COLO829 (cell line): ENCODE measurements at regions not wholly inside any gene's neighbourhood (a gene's known extent, or its start where the extent isn't known, plus 50 kb on each side); places are given as distances from the start of the nearest gene placed in this dataset.
"Not testable (repeated sequence)": the region's sequence is repeated elsewhere in the genome, so short reads cannot be mapped to it uniquely, and the experiment has no call there.

Experiments
- DNase-seq: peaks from one replicate; pipeline ENCODE4 v3.0.0; 2012; ENCODE audit warnings: low spot score

DNA sequence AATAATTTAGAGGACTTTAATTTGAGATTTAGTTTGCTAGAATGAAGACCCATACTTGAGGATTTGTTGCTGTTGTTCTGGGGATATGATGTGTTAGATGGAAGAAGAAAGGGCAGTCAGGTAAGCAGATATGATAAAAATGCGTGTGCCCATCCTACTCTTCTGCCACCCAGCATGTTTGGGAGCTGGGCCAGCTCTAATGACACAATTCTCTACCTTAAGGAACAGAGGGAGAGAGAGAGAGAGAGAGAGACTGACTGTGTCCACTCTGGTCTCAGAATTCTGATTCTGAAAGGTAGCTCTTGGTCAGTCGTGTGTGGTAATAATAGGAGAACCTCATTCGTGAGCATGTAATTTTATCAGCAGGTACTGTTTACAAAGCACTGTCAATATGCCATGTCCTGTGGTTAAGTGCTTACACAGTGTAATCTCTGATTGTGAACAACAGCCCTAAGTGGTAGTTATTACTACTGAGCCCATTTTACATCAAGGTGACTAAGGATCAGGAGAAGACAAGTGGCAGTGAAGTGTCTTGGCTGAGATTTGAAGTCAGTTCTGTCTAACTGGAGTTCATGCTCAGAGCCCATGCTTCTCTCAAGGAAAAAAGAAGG, 307.4 kb upstream of the SEMA6A start:
- no peak for DNase-seq

DNA sequence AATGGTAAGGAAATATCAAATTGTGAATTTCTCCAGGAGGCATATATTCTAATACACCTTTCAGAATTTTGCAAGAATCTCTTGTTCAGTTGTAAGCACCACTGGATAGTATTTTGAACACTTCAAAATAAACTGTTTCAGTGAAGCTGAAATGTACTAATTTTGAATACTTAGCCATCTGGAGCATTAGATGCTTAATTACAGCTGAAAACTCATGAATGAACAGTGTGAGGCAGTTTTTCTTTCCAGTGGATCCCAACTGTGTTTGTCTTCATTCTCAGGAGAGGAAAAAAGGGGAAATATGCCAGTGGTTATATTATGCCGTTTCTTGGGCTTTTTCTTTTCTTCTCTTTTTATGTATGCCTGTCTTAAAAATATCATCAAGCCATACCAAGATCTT, 306.0 kb upstream of the SEMA6A start:
- DNase-seq: no peak

DNA sequence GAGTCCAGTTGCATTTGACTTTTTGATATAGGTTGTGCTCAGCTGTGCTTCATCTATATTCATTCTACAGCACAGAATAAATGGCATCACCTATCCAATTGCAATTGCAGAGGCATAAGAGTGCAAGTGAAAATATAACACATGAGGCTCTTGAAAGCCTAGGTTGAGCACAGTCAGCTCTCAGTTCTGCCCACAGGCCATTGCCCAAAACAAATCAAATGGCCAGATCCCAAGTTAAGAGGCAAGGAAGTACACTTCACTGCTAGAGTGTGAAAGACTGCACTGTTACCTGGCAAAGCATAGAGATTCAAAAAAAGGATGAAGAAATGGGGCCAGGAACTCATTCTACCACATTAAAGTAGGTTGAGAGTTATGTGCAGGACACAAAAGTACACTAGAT, 305.5 kb upstream of the SEMA6A start:
- DNase-seq: no peak

DNA sequence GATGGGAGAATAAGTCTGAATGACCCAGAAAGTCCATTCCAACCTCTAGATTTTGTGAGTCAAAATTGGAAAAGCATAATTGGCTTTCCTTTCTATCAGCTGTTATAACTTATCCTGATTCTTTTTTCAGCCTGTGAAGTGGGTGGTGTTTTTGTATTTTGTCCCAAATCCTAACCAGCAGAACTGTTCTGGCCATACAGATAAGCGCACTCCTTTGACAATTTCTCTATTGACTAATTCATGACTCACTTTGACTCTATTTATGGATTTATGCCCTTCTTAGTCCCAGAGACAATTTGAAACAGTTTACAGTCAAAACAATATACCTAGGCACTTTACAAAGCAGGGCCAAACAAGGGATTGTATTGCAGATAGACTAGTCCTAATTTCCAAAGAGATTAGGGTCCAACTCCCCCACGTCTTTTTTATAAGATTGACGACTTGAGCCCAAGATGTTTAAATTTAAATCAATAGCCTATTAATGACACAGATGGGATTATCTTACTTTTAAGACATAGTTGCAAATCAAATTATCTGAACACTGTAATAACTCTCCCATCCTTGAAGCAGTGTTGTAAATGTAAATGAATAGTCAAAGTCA, 301.7 kb upstream of the SEMA6A start:
- peak; percentile 35 for DNase-seq

DNA sequence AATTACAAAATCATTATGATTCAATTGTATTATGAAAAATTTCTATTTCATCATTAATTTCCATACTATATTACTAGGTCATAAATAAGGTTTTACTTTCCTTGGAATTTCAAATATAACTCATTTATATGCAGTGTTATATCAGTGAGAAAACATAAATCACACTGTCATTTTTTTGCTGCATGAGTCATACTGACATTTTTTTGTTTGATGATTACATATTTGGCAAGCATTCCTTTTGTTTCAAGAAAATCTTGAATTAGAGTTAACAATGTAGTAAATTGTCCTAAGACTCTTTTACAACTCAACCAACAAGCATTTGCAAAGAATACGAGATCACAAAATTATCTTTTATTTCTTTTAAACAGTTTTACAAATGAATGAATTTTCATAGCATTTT, 298.4 kb upstream of the SEMA6A start:
- no peak for DNase-seq

DNA sequence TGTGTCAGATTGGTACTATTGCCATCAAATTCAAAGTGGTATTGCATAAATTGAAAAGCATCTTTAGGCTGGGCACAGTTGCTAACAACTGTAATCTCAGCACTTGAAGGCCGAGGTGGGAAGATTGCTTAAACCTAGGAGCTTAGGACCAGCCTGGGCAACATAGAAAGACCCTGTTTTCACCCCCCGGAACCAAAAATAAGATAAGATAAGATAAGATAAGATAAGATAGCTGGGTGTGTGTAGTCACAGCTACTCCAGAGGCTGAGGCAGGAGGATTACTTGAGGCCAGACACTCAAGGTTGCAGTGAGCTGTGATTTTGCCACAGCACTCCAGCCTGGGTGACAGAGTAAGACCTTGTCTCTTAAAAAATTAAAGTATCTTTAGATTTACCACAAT, 297.9 kb upstream of the SEMA6A start:
- DNase-seq: no peak

DNA sequence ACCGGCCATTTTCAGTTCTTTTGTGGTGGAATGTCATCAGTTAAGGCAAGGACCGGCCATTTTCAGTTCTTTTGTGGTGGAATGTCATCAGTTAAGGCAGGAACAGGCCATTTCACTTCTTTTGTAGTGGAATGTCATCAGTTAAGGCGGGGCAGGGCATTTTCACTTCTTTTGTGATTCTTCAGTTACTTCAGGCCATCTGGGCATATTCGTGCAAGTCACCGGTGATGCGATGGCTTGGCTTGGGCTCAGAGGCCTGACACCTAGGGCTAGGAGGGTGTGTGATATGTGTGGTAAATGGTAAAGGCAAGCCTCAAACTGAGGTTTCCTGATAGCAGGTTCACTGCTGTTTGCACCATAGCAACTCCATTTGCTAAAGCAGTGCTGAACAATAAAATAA, 293.2 kb upstream of the SEMA6A start:
- not testable (repeated sequence) for DNase-seq

DNA sequence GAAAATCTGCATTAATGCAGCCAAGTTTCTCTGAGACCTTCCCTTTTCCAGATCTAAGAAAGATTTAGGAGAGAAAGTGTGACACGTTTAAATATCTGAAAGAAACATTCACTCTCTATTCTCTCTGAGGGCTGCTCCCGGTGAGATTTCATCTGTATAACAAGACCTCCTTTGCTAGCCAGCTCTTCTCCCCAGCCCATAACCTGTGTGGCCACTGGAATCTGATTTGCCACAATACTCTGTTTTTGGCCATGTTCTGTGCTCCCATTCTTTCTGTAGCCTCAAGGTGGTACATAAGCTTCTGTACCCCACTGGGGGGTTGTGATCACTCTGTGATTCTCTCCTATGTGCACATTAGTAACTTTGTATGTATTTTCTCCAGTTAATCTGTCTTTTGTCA, 291.0 kb upstream of the SEMA6A start:
- no peak for DNase-seq

DNA sequence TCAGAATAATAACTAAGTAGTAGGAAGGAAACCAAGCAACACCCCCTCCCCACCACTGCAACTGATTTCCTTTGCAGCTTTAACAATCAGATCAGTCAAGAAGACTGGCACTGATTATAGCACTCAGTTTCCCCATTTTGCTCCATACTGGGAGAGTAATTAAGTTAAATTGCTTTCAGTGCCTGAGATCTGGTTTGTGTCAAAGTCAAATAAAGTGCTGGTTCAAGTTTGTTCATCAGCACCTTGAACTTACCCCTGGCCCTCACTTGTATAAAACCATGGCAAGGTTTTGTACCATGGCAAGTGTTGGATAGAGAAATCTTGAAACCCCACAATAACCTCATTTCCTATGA, 290.2 kb upstream of the SEMA6A start:
- DNase-seq: no peak

DNA sequence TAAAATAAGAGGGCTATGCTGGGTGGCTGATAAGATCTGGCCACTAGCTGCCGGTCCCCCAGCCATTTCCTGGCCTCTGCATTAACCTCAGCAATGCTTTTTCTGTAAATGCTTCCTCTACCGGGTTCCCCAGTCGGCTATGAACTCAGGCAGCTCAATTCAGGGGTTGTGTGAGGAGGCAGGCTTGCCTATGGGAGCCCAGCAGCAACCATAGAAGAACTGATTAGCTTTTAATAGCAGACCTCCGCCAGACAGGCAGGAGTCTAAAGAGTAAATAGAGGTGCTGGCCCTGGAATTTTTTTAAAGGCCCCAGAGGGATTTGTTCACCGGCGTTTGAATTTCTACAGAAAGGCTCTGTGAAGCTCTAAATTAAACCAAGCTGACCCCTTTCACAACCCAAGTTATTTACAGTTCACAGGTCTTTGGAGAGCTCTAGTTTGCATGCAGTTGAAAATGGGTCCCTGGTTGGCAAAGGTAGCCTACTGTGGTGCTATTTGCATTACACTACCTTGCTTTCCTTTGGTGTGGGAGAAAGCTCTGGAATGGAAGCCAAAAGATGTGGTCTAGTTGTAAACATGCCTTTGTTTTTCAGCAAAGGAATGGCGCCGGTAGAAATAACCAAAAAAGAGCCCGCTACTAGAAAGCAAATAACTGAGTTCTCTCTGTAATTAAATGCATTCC, 289.7 kb upstream of the SEMA6A start:
- DNase-seq: no peak

DNA sequence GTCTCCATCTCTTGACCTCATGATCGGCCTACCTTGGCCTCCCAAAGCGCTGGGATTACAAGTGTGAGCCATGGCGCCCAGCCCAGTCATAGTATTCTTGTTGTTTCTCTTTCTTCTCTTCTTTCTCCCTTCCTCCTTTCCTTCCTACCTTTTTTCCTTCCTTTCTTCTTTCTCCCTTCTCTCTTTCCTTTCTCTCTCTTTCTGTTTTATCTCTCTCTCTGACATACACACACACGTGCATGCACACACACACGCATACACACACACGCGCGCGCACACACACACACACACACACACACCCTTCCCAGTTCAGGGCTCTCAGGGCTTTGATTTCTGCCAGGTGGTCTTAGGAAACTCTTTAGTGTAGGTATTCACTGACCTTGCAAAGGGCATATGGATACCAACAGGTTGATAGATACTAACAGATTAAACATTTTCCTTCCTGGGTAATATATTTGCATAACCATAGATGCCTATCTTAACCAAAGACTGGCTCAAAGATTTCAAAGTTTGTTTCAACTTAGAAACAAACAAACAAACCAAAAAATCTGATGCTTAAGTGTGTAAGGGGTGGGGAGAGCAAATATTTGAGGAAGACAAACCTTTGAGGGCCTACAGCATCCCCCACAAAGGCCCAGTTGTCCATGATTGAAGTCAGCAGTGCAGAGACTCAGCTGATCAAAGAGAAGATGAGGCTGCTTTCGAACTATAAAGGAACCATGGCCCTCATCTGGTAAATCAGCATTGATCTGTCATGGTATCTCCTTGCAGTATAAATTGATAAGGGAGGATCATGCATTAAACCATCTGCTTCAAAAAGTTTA, 288.2 kb upstream of the SEMA6A start:
- DNase-seq: no peak

DNA sequence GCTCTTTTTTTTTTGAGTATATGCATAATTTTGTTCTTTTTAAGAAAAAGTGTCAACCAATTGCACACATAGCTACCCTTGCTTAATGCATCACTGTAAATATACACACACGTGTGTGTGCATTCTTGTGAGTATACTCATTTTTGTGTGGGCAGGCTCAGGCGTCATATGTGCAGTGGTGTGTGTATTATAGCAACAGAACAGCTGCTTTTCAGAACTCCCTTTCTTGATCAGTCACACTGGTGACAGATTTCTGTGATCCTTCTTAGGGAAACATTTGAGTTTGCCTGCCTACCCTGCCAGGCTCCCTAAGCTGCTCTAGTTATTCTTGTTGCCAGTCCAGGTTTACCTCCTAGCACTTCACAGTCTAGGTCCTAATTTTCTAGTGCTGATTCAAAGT, 287.0 kb upstream of the SEMA6A start:
- no peak for DNase-seq

DNA sequence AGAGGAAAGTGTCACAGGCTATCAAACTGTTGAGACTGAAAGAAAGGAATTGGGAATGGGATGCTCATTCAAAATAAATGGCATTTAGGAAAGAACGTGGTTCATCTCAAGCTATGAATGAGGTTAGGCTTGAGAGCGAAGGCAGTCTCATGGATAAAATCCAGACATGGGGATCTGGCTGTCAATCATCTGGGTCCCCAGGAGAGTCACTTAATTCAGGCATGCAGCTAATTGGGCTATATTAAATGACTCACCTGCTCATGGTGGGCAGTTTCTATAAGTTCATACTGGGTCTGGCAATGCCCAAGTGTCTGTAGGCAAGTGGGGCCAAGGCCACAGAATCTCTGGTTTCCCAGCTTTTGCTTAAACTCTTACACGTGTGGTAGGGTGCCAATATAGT, 286.5 kb upstream of the SEMA6A start:
- DNase-seq: no peak

DNA sequence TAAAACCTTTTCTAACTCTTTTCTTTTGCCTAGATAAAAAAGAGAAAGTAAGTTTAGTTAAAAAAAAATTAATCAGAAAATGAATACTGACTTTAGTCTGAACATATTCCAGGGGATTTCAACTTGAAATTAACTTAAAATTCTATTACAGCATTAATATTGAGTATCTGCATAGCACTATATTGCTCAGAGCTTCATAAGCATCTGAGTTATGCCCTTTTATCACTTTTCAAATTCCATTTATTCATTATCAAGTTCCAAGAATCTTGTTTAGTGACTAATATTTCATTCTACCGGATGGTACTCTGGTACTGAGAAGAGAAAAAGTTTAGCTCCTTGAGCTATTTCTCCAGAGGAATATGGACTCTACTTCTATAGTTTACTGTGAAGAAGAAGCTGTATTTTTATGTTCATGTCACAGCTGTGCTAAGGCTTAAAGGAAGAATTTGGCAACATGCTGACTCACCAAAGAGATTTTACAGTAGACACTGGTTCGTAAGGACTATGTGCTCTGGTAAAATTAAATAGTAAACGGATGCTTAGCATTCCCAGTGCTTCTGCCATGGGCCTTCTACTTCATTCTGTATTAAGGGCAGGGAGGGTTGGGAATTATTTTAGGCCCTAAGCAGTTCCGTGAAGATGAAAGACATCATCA, 285.2 kb upstream of the SEMA6A start:
- DNase-seq: no peak

DNA sequence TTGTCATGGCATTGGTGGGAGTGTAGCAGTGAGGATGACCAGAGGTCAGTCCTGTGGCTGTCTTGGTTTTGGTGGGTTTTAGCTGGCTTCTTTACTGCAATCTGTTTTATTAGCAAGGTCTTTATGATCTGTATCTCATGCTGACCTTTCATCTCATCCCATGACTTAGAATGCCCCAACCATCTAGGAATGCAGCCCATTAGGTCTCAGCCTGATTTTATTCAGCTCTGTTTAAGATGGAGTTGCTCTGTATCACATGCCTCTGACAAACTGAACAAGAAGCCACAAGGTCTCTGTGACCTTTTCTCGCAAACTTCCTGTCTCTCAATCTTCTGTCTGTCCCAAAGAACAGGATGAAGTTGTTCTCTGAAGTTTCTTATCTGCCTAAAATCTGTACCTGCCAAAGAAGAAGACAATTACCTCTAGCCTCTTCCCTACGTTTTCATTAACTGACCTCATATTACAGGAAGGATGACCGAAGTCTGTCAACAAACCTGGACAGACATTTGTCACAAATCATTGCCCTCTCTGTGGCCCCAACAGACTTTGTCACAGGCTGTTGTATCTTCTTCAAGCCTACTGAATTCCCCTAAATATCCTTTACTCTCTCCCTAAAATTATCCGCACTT, 284.2 kb upstream of the SEMA6A start:
- DNase-seq: peak; percentile 29

DNA sequence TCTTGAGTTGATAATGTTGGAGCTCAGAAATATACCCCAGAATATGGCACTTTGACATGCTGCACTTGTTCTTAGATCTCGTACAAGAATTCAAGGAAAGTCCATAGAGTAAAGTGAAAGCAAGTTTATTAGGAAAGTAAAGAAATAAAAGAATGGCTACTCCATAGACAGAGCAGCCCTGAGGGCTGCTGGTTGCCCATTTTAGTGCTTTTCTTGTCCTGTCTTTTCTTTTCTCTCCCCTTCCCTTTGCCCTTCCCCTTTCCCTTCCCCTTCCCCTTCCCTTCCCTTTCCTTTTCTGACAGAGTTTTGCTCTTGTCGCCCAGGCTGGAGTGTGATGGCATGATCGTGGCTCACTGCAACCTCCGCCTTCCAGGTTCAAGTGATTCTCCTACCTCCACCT, 283.4 kb upstream of the SEMA6A start:
- not testable (repeated sequence) for DNase-seq

DNA sequence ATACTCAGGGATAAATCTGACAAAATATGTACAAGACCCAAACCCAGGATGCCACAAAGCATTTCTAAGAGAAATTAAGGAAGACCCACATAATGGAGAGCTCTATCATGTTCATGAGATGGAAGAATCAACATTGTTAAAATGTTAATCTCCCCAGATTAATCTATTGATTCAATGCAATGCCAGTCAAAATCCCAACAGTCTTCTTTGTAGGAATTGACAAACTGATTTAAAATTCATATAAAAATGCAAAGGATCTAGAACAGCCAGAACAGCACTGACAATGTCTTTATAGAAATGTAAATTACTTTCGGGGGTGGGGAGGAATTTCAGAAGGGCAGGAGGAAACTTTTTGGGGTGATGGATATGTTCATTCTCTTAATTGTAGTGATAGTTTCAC, 281.6 kb upstream of the SEMA6A start:
- no peak for DNase-seq

DNA sequence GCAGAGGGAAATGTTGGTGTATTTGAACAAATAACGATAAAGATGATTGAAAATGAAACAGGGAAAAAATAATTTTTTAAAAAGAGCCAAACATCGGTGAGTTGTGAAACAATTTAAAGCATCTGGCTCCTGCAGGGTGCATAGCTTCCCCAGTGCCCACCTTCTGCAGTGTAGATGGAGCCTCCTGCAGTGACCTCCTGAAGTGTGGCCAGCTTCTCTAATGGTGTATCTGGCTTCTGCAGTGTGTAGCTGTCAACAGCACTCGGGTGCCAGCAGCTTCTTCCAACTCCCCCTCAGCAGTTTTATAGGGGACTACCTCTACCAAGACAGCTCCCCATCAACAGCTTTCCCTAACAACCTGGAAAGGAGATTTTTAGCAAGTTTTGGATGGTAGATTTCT, 279.4 kb upstream of the SEMA6A start:
- no peak for DNase-seq

DNA sequence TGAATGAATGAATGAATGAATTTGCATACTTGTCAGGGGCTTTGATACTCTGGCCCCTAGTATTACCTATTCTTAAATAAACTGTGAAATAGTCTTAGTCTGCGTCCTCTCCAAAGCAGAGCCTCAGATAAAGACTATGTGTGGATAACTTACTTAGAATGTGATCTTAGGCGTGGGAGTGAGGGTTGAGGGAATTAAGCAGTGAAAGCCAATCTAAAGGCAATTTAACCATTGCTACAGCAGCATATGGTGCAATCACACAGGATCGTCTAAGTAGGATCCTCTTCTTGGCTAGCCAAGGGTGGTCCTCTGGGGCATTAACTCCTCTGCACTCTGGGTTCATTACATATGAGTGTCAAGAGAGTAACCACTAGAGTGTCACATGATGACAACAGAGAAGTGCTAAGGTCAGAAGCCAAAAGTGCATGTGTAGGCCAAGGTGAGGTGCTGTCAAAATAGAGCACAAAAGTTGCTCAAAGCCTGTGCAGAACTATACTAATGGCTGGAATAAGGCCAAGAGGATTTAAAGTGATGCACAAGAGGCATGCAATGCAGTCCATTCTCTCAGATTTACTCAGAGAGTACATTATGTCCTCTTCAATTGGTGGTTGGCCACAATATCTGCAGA, 274.4 kb upstream of the SEMA6A start:
- no peak for DNase-seq

DNA sequence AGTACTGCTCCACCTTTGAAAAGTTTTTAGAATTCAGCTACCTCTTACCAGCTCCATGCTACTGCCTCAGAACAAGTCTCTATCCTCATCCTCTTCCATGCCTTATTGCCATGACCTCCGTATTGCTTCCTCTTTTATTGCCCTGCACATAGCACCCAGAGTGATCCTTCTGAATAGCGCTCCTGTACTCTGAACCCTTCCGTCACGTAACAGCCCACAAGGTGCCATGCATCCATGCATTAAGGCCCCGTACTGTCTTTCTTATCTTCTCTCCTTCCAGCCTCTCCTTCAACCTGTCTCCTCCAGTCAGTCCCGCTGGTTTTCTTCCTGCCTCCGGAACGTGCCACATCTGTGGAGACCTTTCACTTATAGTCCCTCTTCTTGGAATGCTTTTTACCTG, 273.3 kb upstream of the SEMA6A start:
- DNase-seq: no peak

DNA sequence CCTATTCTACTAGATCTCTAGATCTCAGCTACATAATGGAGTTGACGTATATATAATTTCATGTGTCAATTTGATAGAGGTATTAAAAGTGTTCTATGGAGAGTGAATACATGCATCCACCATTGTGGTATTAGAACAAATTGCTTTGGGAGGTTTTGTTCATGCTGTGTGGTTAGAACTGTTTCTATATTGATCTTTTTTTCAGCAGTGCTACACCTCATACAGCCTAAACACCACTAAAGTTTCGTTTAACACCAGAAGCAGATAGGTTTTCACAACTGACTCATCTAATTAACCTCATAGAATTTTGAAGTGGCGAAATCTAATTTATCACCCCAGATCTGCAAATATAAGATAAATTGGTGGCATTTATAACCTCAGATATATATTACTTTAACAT, 269.4 kb upstream of the SEMA6A start:
- DNase-seq: no peak

DNA sequence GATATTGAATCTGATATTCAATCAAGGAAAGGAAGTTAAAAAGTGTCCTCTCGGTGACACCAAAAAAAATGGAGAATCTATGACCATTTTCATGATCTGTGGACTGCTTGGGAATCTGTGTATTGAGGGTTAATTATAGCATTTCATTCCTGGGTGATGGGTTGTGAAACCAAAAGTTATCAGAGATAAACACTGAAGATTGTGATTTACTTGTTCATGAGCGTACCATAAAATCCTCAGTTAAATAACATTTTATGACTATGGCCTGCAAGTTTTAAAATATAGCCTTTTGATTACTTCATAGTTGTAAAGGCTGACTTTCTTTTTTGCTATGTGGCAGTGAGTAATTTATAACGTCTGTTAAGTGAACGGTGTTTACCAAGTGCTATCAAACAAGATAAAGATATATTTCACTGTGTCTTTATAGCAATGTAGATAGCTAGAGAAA, 267.9 kb upstream of the SEMA6A start:
- DNase-seq: no peak
